ENCODE measurements at regions not wholly inside any gene's neighbourhood (a gene's known extent, or its start where the extent isn't known, plus 50 kb on each side); places are given as distances from the start of the nearest gene placed in this dataset.
A peak's percentile ranks its signal among the peaks of the same experiment; 100 is the strongest.

GRCh38 chr5:165624166-165624946 is 2118.9 kb downstream of the MAT2B start:
- no peak for DNase-seq (ENCODE audit: low read depth)

- DNase-seq (ENCODE audit: low read depth) = no peak
These were observed 2120.7 kb downstream of the MAT2B start for GRCh38 chr5:165626161-165626560.

- DNase-seq (ENCODE audit: low read depth) = no peak
These were observed 2122.2 kb downstream of the MAT2B start for GRCh38 chr5:165627548-165628170.

- DNase-seq (ENCODE audit: low read depth) = peak; percentile 64
These were observed 2124.9 kb downstream of the MAT2B start for GRCh38 chr5:165630261-165630778.

GRCh38 chr5:165631235-165631634 is 2125.8 kb downstream of the MAT2B start:
- no peak for DNase-seq (ENCODE audit: low read depth)

GRCh38 chr5:165642366-165642765 is 2136.9 kb downstream of the MAT2B start:
- DNase-seq (ENCODE audit: low read depth) = no peak

GRCh38 chr5:165665735-165666400 is 2160.4 kb downstream of the MAT2B start:
- no peak for DNase-seq (ENCODE audit: low read depth)

- no peak for DNase-seq (ENCODE audit: low read depth)
These were observed 2168.1 kb downstream of the MAT2B start for GRCh38 chr5:165673499-165673898.

GRCh38 chr5:165695796-165696195 is 2190.4 kb downstream of the MAT2B start:
- no peak for DNase-seq (ENCODE audit: low read depth)

GRCh38 chr5:165705960-165706359 is 2200.5 kb downstream of the MAT2B start:
- no peak for DNase-seq (ENCODE audit: low read depth)

- no peak for DNase-seq (ENCODE audit: low read depth)
These were observed 2206.6 kb downstream of the MAT2B start for GRCh38 chr5:165712011-165712410.

- no peak for DNase-seq (ENCODE audit: low read depth)
These were observed 2209.2 kb downstream of the MAT2B start for GRCh38 chr5:165714598-165714997.

- no peak for DNase-seq (ENCODE audit: low read depth)
These were observed 2215.5 kb downstream of the MAT2B start for GRCh38 chr5:165720901-165721300.

GRCh38 chr5:165722401-165722800 is 2217.0 kb downstream of the MAT2B start:
- DNase-seq (ENCODE audit: low read depth) = no peak

GRCh38 chr5:165723931-165724330 is 2218.5 kb downstream of the MAT2B start:
- no peak for DNase-seq (ENCODE audit: low read depth)

- no peak for DNase-seq (ENCODE audit: low read depth)
These were observed 2223.0 kb downstream of the MAT2B start for GRCh38 chr5:165728425-165728824.

- DNase-seq (ENCODE audit: low read depth) = no peak
These were observed 2230.0 kb downstream of the MAT2B start for GRCh38 chr5:165735388-165735787.

GRCh38 chr5:165739079-165739741 is 2233.8 kb downstream of the MAT2B start:
- DNase-seq (ENCODE audit: low read depth) = no peak

GRCh38 chr5:165757791-165758190 is 2252.4 kb downstream of the MAT2B start:
- no peak for DNase-seq (ENCODE audit: low read depth)

GRCh38 chr5:165775111-165775510 is 2269.7 kb downstream of the MAT2B start:
- no peak for DNase-seq (ENCODE audit: low read depth)

GRCh38 chr5:165779505-165779904 is 2274.1 kb downstream of the MAT2B start:
- no peak for DNase-seq (ENCODE audit: low read depth)

GRCh38 chr5:165780901-165781300 is 2275.5 kb downstream of the MAT2B start:
- DNase-seq (ENCODE audit: low read depth) = no peak
